ENCODE measurements at regions not wholly inside any gene's neighbourhood (a gene's known extent, or its start where the extent isn't known, plus 50 kb on each side); places are given as distances from the start of the nearest gene placed in this dataset.
A peak's percentile ranks its signal among the peaks of the same experiment; 100 is the strongest.
"Not testable (repeated sequence)": the region's sequence is repeated elsewhere in the genome, so short reads cannot be mapped to it uniquely, and the experiment has no call there.

DNA sequence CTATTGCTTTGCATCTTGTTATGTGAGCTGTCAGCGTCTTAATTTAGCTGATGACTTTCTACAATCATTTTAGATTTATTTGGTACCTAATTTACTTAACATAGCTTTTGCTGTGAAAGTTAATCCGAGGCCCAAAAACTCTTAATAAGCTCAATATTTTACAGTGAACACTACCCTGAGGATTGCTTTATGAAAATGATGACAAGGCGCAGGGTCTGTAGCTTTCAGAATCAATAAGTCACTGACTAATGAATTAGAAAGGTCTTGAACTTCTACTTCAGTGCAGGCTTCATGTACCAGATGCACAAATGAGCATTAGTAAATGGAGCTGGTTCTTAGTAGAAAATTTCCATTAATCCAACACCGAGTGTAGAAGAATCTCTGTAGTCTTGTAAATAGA is 81.4 kb upstream of the ZNF366 start:
- no peak for DNase-seq (ENCODE audit: low spot score)

DNA sequence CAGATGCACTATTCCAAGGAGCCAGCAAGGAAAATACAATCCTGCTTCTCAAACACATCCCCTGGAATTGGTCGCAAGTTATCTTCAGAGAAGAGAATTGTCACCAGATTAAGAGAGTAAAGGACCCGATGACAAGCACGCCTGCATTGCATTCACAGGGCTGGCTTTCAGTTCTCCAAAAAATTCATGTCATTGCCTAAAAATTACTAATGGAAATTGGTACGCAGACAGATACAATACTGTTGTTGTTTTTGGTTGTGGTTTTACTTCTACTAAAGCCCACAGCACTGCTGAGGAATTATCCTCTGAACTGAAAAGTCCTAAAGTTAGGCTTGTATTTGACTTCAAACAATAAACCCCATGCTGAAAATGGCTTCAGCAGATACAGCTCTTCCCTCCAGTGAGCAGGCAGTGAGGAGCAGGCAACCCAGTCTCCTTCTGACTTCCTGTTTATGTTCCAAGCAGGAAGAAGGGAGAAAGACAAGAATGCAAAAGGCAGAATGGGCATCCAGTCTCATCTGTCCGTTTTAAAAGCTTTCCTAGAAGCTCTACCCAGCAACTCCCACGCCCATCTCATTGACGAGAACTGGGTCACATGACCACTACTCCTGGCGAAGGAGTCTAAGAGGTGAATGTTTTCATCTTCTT is 80.6 kb upstream of the ZNF366 start:
- DNase-seq (ENCODE audit: low spot score), result no peak

DNA sequence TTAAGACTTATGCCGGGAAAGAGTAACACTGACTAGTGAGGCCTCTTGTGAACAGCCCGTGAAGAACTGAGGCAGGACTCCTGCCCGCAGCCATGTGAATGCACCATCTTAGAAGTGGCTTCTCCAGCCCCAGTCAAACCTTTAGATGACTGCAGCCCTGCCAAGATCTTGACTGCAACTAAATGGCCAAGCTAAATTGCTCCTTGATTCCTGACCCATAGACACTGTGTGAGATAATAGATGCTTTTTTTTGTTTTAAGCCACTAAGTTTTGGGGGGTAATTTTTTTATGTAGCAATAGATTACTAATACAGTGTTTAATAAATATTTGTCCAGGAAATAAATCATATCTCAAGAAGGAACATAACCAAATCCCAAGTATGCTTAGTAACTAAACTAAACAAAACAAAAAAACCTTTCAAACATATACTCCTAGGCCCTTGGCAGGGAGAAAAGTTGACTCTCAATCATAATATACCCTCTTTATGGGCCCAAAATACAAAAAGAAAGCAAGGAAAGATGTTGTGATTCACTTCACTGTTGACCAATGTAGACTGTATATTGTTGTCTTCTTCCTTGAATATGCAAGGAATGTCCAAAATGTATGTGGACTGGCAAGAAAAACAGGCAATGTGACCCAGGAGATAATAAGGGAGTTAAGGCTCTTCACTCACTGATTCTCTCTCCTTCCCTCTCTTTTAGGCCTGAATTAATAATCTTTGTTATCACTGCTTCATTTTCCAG is 79.7 kb upstream of the ZNF366 start:
- no peak for DNase-seq (ENCODE audit: low spot score)

DNA sequence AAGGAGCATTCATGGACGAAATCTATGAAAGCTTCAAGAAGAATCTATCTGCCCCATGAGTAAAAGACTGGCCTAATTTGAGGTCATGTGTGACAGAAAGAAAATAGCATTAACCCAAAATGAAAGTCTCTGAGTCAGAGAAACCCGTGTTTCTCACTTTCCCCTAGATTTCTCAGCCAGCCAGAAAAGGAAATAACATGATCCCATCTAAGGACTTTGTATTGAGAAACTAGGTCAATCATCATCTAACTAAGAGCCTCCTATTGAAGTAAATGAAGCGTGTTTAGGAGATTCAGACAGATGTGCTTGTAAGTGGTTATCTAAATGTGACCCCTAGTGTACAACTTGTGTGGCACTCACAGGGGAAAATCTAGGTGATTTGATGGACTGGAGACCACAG is 77.3 kb upstream of the ZNF366 start:
- no peak for DNase-seq (ENCODE audit: low spot score)

DNA sequence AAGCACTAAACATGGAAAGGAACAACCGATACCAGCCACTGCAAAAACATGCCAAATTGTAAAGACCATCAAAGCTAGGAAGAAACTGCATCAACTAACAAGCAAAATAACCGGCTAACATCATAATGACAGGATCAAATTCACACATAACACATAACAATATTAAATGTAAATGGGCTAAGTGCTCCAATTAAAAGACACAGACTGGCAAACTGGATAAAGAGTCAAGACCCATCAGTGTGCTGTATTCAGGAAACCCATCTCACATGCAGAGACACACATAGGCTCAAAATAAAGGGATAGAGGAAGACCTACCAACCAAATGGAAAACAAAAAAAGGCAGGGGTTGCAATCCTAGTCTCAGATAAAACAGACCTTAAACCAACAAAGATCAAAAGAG is 72.1 kb upstream of the ZNF366 start:
- DNase-seq (ENCODE audit: low spot score), result not testable (repeated sequence)

DNA sequence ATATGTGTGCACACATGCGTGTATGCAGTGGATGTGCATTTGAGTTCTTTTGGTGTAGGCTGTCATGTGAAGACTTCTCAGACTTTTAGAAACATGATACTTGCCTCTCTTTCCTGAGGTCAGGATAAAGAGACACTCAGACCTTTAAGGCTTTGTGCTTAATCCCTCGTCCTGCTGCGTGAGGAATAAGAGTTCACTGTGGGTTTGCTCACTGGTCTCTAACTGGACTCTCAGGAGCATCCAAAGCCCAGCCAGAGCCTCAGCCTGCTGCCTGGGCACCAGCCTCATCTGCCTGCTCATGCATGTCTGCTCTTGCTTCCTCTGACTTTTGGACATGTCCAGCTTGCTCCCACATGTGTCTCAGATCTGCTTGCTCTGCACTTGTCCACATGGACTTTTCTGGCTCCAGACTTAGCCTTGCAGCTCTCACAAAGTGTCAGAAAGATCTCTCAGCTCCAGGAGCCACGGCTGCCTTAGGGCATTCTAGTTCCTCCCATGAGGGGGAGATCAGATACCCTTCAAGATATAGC is 65.1 kb upstream of the ZNF366 start:
- peak; percentile 46 for DNase-seq (ENCODE audit: low spot score)

DNA sequence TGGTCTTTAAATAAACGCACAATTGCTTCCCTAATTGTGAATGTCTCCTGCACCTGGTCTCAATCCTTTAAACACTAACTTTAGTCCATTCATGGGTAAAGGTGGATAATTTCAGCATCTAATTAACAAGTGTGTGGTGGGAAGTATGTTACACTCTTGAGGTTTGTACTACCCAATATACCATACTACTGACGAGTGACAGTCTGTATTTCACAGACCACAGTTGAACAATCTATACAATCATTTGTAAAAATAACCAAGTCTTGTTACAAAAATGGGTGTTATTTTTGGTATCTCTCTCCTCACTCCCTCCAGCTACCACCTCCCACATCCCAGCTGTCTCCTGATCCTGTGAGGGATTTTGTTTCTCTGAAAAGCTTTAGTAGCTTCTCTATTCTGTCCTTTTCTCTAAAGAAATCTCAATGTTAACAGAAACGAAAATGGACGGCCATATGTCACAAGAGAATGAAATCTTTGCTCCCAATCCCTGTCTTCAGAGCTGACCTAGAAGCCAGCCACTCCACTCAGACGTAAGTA is 62.3 kb upstream of the ZNF366 start:
- no peak for DNase-seq (ENCODE audit: low spot score)

DNA sequence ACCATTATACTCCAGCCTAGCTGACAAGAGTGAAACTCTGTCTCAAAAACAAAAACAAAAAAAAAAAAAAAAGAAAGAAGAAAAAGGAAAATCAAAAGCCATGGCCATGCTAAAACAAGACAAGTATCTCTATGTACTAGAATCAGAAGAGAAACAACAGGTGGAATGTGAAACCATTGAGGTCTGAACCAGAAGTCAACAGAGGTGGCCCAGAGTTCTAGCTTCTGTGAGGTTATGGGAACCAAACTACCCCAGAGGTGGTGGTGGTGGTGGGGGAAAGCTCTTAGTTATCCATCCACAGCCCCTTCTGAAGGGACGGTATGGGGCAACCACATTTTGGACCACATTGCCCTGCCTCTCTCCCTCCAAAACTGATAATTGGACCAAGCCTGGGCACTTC is 59.5 kb upstream of the ZNF366 start:
- DNase-seq (ENCODE audit: low spot score), result no peak

DNA sequence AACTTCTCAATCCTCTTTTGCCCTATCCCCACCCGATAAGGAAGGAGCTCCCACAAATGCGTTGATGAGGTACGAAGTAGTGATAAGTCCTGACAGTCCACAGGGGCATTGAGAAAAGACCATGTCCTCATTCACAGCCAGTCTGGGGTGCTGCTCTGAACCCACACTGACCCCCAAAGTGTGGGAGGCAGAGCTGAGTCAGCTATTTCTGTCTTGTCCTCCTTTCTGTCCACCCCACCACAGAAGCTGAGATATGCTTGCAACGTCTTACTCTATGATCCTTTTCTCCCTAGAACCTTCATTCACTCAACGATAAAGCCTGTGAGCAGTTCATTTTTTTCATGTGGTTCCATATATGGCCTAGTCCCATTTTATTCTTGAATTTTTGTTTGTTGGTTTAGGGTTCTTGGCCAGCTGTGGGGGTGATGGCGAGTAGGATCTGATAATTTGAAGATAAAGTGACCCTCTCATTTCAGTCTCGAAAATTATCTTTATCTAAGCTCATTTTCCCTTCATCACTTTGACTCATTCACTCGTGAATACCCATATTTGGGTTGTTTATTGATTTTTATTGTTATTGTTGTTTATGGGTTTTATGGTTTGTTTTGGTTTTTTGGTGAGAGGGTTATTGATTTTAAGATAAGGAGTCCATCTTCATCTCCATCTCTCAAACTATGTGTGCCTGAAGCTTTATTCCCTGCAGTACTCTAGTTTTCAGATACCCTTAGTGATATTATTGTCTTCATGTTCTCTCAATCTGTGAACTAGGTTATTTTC is 58.5 kb upstream of the ZNF366 start:
- no peak for DNase-seq (ENCODE audit: low spot score)

DNA sequence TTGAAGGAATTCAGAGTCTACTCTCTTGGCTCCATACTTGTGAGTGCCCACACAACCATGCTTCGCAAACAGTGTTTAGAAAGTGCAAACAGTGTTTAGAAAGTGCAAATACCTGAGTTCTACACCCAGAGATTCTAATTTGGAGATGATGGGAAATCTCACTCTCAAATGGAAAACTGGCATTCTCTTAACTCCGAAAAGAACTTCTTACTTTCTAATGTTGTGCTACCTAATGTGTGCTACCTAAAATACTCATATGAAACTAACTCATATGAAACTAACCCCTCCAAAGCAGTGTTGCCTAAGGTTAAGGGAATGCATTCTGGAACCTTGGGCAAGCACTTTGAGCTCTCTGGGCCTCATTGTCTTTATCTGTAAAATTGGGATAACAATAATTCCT is 55.5 kb upstream of the ZNF366 start:
- no peak for DNase-seq (ENCODE audit: low spot score)

DNA sequence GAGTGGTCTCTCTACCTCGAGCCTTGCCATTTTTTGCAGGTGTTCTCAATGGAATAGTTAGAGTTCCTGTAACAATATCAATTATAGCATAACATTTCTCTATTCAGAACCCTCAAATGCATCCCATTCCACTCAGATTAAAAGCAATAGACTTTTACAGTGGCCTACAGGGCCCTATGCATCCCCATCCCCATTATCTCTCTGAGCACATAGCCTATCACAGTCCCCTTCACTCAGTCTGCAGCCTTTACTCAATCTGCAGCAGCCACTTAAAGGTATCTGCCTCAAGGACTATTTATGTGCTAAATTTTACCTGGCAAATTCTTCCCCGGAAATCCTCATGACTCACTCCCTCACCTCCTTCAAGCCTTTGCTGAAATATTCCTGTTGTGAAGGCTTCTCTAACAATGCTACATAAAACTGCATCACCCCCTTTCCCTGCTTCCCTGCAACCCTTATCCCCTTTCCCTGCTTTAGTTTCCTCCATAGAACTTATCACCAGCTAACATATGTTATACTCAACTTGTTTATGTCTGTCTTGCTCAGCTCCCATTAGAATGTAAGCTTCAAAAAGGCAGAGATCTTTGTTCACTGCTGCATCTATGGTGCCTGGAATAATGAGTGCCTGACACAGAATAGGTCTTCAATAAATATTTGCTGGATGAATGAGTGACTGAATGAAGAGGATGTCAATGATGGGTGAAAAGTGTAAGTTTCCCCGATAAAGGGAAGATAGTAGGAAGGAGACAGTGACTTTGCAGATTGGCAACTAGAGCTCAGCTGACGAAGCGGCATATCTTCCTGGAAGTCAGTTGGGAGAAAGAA is 54.1 kb upstream of the ZNF366 start:
- DNase-seq (ENCODE audit: low spot score), result no peak

DNA sequence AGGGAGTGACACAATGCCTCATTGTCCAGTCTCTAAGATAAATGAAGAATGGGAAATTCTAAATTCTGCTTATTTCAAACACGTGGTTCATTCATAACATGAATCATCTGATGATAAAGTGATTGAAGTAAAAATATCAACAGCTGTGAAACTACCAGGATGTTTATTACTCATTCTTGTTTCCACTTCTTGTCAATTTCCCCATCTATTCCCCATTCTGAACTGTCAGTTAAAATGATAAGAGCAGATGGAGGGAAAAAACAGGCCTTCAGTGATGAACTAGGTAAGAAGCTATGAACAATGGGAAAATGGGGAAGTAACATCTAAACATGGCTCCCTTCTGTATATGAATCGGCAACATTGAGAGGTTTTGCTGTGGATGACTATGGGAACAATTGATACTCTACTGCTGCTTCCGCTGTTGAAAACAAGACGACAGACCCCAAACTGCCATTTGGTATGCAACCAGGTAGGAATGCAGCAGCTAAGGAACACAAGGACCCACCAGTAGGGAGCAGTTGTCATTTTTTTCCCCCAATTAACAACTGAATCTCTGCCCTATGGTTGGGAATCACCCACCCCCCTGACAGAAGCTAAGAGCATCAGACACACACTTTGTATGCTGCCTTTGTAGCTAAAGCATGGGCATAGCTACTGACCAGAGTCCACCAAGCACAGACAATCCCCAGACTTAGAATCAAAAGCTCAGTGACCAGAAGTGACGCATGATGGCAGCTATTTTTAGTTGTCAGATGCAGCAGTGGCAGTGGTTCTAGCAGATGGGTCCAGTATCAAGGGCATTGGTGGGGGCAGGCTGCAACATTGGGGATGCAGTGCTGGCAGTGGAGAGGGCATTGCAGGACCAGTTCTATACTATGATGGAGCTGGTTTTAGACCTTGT is 52.9 kb upstream of the ZNF366 start:
- DNase-seq (ENCODE audit: low spot score), result no peak

DNA sequence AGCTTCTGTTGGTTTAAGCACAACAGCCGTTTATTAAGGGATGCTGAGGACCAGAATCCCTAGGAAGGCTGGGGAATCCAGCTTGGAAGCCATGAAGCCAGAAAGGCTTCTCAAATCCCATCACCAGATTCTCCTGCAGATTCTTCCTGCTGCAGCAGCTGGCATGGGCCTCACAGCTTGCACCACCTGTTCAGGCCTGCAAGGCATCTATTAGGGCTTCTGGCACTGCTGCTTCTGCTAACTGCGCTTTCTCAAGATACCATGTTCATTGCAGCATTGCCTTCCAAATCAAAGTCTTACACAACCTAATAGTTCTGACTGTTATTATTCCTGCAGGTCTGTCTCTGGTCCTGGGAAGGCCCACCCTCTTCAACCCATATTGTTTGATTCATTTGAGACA is 51.2 kb upstream of the ZNF366 start:
- DNase-seq (ENCODE audit: low spot score), result no peak

DNA sequence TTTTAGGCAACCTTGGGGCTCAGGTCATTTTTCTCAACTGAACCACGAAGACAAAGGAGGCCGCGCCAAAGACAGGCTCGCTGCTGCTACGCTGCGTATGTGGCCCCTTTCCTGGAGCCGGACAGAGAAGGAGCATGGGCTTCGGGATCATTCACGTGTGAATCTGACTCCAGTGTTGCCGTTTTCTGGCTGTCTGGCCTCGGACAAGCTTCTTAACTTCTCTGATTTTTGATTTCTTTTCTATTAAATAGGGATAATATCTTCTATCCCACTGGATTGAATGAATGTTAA is 50.8 kb upstream of the ZNF366 start:
- no peak for DNase-seq (ENCODE audit: low spot score)

DNA sequence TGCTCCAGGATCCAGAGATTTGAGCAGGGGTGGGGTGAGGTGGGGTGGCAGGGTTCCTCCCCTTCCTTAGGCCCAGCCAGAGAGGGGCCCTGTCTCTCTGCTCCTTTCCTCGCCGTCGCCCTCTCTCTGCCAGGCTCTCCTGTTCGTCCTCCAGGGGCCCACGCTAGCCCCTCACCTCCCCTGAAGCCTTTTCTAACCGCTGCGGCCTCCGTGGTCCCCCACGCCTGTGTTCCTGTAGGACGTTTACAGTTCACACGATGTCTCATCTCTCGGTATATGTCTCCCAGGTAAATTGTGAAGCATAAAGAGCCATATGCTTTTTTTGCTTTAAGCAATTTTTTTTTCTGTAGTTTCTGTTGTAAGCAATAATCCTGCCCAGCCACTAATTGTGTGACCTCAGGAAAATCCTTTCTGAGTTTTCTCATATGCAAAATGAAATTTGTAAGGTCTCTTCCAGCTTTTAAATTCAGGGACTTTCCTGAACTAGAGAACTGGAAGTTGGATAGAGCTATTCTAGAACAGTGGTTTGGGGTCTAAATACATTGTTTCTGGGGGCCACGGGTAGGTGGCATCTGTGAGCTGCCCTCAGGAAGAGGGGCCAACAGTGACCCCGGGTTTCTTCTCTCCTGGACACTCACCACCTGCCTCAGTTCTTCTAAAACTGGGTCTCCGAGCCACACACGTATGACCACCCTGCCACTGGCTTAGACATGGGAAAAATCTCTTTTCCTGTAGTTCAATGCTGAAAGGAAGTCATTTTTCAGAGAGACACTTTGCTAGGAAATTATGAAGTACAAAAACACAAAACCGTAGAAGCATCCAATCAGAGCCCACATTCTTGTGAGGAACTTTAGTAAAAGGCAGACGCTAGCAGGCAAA is 50.2 kb upstream of the ZNF366 start:
- DNase-seq (ENCODE audit: low spot score), result no peak

Measured in ecto neural progenitor cell (in vitro differentiated cells).